H1 (cell line): ENCODE measurements at regions not wholly inside any gene's neighbourhood (a gene's known extent, or its start where the extent isn't known, plus 50 kb on each side); places are given as distances from the start of the nearest gene placed in this dataset.

Experiments
- CTCF ChIA-PET: fragments of 300-600 bp; sonication (Branson Sonifier 250); formaldehyde crosslinking; loops from one replicate; lab custom pipeline; 2021; ENCODE audit not compliant: partially characterized antibody; lab: Charles Lee
- POLR2A ChIA-PET: fragments of 300-600 bp; sonication (Branson Sonifier 250); formaldehyde crosslinking; loops from one replicate; lab custom pipeline; 2021; ENCODE audit warnings: inconsistent platforms; ENCODE audit not compliant: partially characterized antibody; lab: Charles Lee
- DNase-seq, 2 experiments: peaks; one replicate each; pipeline versions ENCODE4 v3.0.0 to v3.0.0-alpha.2; 2010 to 2022; ENCODE audit warnings: low spot score in 2 of 2, low read depth in 1 of 2, mixed read lengths in 1 of 2
- FAIRE-seq: peaks from 2 replicates; lab custom pipeline; 2011; peaks lifted over from hg19 to GRCh38; lab: Jason Lieb, UNC
- H2AFZ ChIP-seq: 2 replicates; pipeline ENCODE4 v1.8.1; 2012; ENCODE audit warnings: low read length, inconsistent platforms
- H2AK5ac ChIP-seq: 2 replicates; pipeline ENCODE4 v1.6.1; 2013; ENCODE audit warnings: low read depth, low read length
- H2BK120ac ChIP-seq: replicated peaks from 2 replicates; pipeline ENCODE3; 2013; ENCODE audit warnings: low read depth, low read length, inconsistent platforms
- H2BK12ac ChIP-seq: 2 replicates; pipeline ENCODE4 v1.6.1; 2013; ENCODE audit warnings: low read depth, low read length
- H2BK15ac ChIP-seq: 2 replicates; pipeline ENCODE4 v1.6.1; 2013; ENCODE audit warnings: low read length
- H2BK20ac ChIP-seq: 2 replicates; pipeline ENCODE4 v1.6.1; 2013; ENCODE audit warnings: low read length
- H2BK5ac ChIP-seq: 2 replicates; pipeline ENCODE4 v1.6.1; 2013; ENCODE audit warnings: low read depth, low read length
- H3K14ac ChIP-seq: 2 replicates; pipeline ENCODE4 v1.6.1; 2013; ENCODE audit warnings: inconsistent platforms; ENCODE audit not compliant: insufficient read length
- H3K18ac ChIP-seq: 2 replicates; pipeline ENCODE4 v1.6.1; 2013; ENCODE audit warnings: low read length; ENCODE audit errors: extremely low read depth
- H3K23ac ChIP-seq: 2 replicates; pipeline ENCODE4 v1.6.1; 2013; ENCODE audit warnings: inconsistent platforms; ENCODE audit not compliant: insufficient read length
- H3K23me2 ChIP-seq: 2 replicates; pipeline ENCODE4 v1.6.1; 2013; ENCODE audit warnings: low read depth, low read length
- H3K27ac ChIP-seq: 2 replicates; pipeline ENCODE4 v1.6.1; 2011; ENCODE audit warnings: low read depth, low read length, inconsistent platforms
- H3K27me3 ChIP-seq, 4 experiments: replicated peaks in 1 of 4; 1 replicate in 1 of 4; 2 replicates in 3 of 4; pipeline versions ENCODE4 v1.6.1 to v1.8.1; 2011 to 2013; ENCODE audit warnings: low read length in 3 of 4, mild to moderate bottlenecking in 3 of 4, inconsistent platforms in 2 of 4, mixed read lengths in 2 of 4, moderate library complexity in 1 of 4; ENCODE audit not compliant: control insufficient read depth in 3 of 4, insufficient read depth in 3 of 4; ENCODE audit errors: extremely low read depth in 1 of 4
- H3K36me3 ChIP-seq, 4 experiments: 2 replicates each; pipeline versions ENCODE4 v1.6.1 to v1.8.1; 2011 to 2013; ENCODE audit warnings: mild to moderate bottlenecking in 4 of 4, low read length in 3 of 4, moderate library complexity in 2 of 4, control low read depth in 1 of 4, inconsistent platforms in 1 of 4; ENCODE audit not compliant: insufficient read depth in 4 of 4, control insufficient read depth in 2 of 4
- H3K4ac ChIP-seq: replicated peaks from 2 replicates; pipeline ENCODE3; 2013; ENCODE audit warnings: low read length, low read depth, mixed read lengths, inconsistent platforms; ENCODE audit not compliant: insufficient read length
- H3K4me1 ChIP-seq, 4 experiments: replicated peaks in 1 of 4; 1 replicate in 1 of 4; 2 replicates in 3 of 4; pipeline versions ENCODE4 v1.6.1 to v1.8.1; 2011 to 2013; ENCODE audit warnings: low read length in 3 of 4, inconsistent platforms in 2 of 4, mixed read lengths in 1 of 4; ENCODE audit not compliant: insufficient read depth in 4 of 4, control insufficient read depth in 3 of 4
- H3K4me2 ChIP-seq, 2 experiments: 2 replicates each; pipeline versions ENCODE4 v1.6.1 to v1.8.1; 2011 to 2013; ENCODE audit warnings: low read depth in 2 of 2, low read length in 2 of 2, control low read depth in 1 of 2, inconsistent platforms in 1 of 2, mild to moderate bottlenecking in 1 of 2; ENCODE audit not compliant: insufficient read depth in 1 of 2
- H3K4me3 ChIP-seq, 4 experiments: fragments of 200-600, 300-600 bp in 1 of 4; sonication (generic), shearing (Covaris generic), sonication (Bioruptor Twin) in 1 of 4; 2 replicates each; pipeline versions ENCODE4 v1.5.1 to v1.8.1; 2011 to 2016; ENCODE audit warnings: low read length in 4 of 4, low read depth in 3 of 4, control low read depth in 2 of 4, inconsistent platforms in 2 of 4, mild to moderate bottlenecking in 2 of 4, mixed read lengths in 1 of 4, moderate library complexity in 1 of 4; ENCODE audit not compliant: insufficient read depth in 2 of 4; ENCODE audit errors: extremely low read depth in 1 of 4
- H3K56ac ChIP-seq: replicated peaks from 2 replicates; pipeline ENCODE3; 2013; ENCODE audit warnings: low read depth, mild to moderate bottlenecking, mixed read lengths, low read length, inconsistent platforms; ENCODE audit not compliant: insufficient read length
- H3K79me1 ChIP-seq: 2 replicates; pipeline ENCODE4 v1.6.1; 2013; ENCODE audit warnings: low read depth, low read length, control low read depth
- H3K79me2 ChIP-seq, 2 experiments: 2 replicates each; pipeline versions ENCODE4 v1.6.1 to v1.8.1; 2012 to 2013; ENCODE audit warnings: low read length in 2 of 2, mild to moderate bottlenecking in 2 of 2, inconsistent platforms in 1 of 2; ENCODE audit not compliant: insufficient read depth in 2 of 2, control insufficient read depth in 1 of 2
- H3K9ac ChIP-seq, 4 experiments: replicated peaks in 1 of 4; 1 replicate in 1 of 4; 2 replicates in 3 of 4; pipeline versions ENCODE4 v1.6.1 to v1.8.1; 2011 to 2013; ENCODE audit warnings: low read depth in 3 of 4, low read length in 3 of 4, control low read depth in 2 of 4, mild to moderate bottlenecking in 2 of 4, moderate library complexity in 2 of 4, inconsistent platforms in 1 of 4; ENCODE audit errors: extremely low read depth in 1 of 4
- H3K9me3 ChIP-seq, 2 experiments: 2 replicates each; pipeline versions ENCODE4 v1.6.1 to v1.8.1; 2012 to 2013; ENCODE audit warnings: mild to moderate bottlenecking in 2 of 2, moderate library complexity in 2 of 2, control low read depth in 1 of 2, inconsistent platforms in 1 of 2, low read depth in 1 of 2, low read length in 1 of 2, mixed read lengths in 1 of 2; ENCODE audit not compliant: insufficient read depth in 2 of 2
- H4K20me1 ChIP-seq, 2 experiments: replicated peaks in 1 of 2; 2 replicates each; pipeline versions ENCODE3 to v1.8.1; 2011 to 2013; ENCODE audit warnings: inconsistent platforms in 2 of 2, low read length in 2 of 2, mild to moderate bottlenecking in 1 of 2; ENCODE audit not compliant: insufficient read depth in 2 of 2, control insufficient read depth in 1 of 2
- H4K5ac ChIP-seq: 2 replicates; pipeline ENCODE4 v1.6.1; 2013; ENCODE audit warnings: low read length, low read depth, mixed read lengths, inconsistent platforms; ENCODE audit not compliant: insufficient read length
- H4K8ac ChIP-seq: 2 replicates; pipeline ENCODE4 v1.8.0; 2013; ENCODE audit warnings: mild to moderate bottlenecking, moderate library complexity, low read length, inconsistent platforms; ENCODE audit not compliant: insufficient read depth; ENCODE audit errors: extremely low read depth
- H4K91ac ChIP-seq: replicated peaks from 2 replicates; pipeline ENCODE3; 2013; ENCODE audit warnings: low read length, mixed read lengths, inconsistent platforms; ENCODE audit not compliant: insufficient read length
- ASH2L ChIP-seq: fragments of 200-600, 300-600 bp; sonication (generic); IDR thresholded peaks from one replicate; pipeline ENCODE4 v1.7.1; 2017; ENCODE audit warnings: low read length
- CHD2 ChIP-seq: IDR thresholded peaks from 2 replicates; pipeline ENCODE4 v1.6.1; 2012; ENCODE audit warnings: low read length, improper control_type of control experiment
- EZH2 ChIP-seq: fragments of 200-600 bp; sonication (generic); IDR thresholded peaks from 2 replicates; pipeline ENCODE4 v1.7.1; 2012; ENCODE audit warnings: low read depth, mild to moderate bottlenecking, moderate library complexity, low read length, inconsistent platforms; ENCODE audit not compliant: severe bottlenecking
- HDAC6 ChIP-seq: IDR thresholded peaks from one replicate; pipeline ENCODE4 v1.7.1; 2012; ENCODE audit warnings: low read depth, mild to moderate bottlenecking, inconsistent platforms, low read length, moderate library complexity
- KDM5A ChIP-seq: fragments of 200-600 bp; IDR thresholded peaks from 2 replicates; pipeline ENCODE4 v1.7.1; 2012; ENCODE audit warnings: mild to moderate bottlenecking, low read length, inconsistent platforms, mixed read lengths
- RNF2 ChIP-seq: fragments of 200-900, 300-1000 bp; sonication (generic); IDR thresholded peaks from 2 replicates; pipeline ENCODE4 v1.7.1; 2016; ENCODE audit warnings: borderline replicate concordance, low read depth, mild to moderate bottlenecking, antibody characterized with exemption, low read length; ENCODE audit not compliant: poor library complexity, severe bottlenecking; ENCODE audit errors: missing control alignments
- SP4 ChIP-seq: IDR thresholded peaks from 2 replicates; pipeline ENCODE4 v1.6.1; 2012; ENCODE audit warnings: low read length, inconsistent platforms
- USF2 ChIP-seq: IDR thresholded peaks from 2 replicates; pipeline ENCODE4 v1.6.1; 2011; ENCODE audit warnings: low read length, improper control_type of control experiment
- WGBS, 2 experiments: shearing (Covaris generic) in 1 of 2; methylation state at CpG; one replicate each; pipeline versions ENCODE4 v1.1.6 to v1.1.7; 2013 to 2015; ENCODE audit warnings: low lambda C conversion rate in 2 of 2, mixed read lengths in 2 of 2, inconsistent platforms in 1 of 2, low coverage in 1 of 2, missing lambda C conversion rate in 1 of 2; ENCODE audit not compliant: insufficient replicate concordance in 2 of 2, insufficient coverage in 1 of 2, insufficient read length in 1 of 2; ENCODE audit errors: extremely low coverage in 1 of 2, missing lambda C conversion rate in 1 of 2; 5-methylcytosine and 5-hydroxymethylcytosine counted together
- TF ChIP-seq, protein P1 (sequence below): IDR thresholded peaks from 2 replicates; pipeline ENCODE4 v1.6.1; 2011; ENCODE audit warnings: low read depth, mild to moderate bottlenecking, low read length; ENCODE audit not compliant: insufficient read depth
- TF ChIP-seq, protein P2 (sequence below): IDR thresholded peaks from 2 replicates; pipeline ENCODE4 v1.6.1; 2012; ENCODE audit warnings: low read length, inconsistent platforms

DNA sequence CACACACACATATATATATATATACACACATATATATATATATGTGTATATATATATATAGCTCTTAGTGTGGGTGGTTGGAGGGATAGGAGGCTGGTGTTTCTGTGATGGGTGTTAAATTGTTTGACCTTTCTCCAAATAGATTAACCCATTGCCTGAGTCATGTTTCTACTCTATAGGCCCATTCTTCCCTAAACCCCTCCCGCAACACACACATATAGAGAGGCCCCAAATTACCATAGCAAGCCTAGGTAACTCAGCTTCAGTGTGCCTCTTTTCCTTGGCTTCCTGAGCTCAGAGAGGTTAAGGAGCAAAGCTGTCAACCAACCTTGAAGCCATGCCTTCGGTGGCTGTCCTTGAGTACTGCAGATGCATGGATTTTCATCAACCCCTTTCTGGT lies 98.7 kb upstream of the ADO start:
- Histone ChIP-seq H3K79me1 (no peaks in the 10 kb centered on the region), H4K8ac (no peak overlapping the region), H3K23ac (no peak overlapping the region), H4K20me1 (no peaks in the 10 kb centered on the region), H3K4me2 (no peak overlapping the region), H3K27me3 (no peaks in the 10 kb centered on the region), H3K79me2 (no peaks in the 10 kb centered on the region), H3K36me3 (no peaks in the 10 kb centered on the region), H3K23me2 (no peaks in the 10 kb centered on the region), H2AK5ac (no peak overlapping the region), H3K56ac (no peak overlapping the region), H3K4me1 (no peaks in the 10 kb centered on the region), H3K9me3 (peaks cover 0 to 3% of the 10 kb centered on the region in 2 experiments; a peak in 1 of 4 replicates), H2AFZ (no peak overlapping the region), H4K5ac (no peak overlapping the region), H3K18ac (no peak overlapping the region), H2BK12ac (no peak overlapping the region), H3K4me3 (no peak overlapping the region), H3K4ac (no peak overlapping the region), H2BK20ac (no peak overlapping the region), H3K27ac (no peak overlapping the region), H3K9ac (no peak overlapping the region), H4K91ac (no peak overlapping the region), H2BK5ac (no peak overlapping the region), H3K14ac (no peak overlapping the region), H2BK120ac (no peak overlapping the region), H2BK15ac (no peak overlapping the region)
- no peak for TF ChIP-seq EZH2
- TF ChIP-seq HDAC6 = no peak
- TF ChIP-seq ASH2L = no peak
- TF ChIP-seq, protein P1, sequence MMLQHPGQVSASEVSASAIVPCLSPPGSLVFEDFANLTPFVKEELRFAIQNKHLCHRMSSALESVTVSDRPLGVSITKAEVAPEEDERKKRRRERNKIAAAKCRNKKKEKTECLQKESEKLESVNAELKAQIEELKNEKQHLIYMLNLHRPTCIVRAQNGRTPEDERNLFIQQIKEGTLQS = no peak
- TF ChIP-seq, protein P2, sequence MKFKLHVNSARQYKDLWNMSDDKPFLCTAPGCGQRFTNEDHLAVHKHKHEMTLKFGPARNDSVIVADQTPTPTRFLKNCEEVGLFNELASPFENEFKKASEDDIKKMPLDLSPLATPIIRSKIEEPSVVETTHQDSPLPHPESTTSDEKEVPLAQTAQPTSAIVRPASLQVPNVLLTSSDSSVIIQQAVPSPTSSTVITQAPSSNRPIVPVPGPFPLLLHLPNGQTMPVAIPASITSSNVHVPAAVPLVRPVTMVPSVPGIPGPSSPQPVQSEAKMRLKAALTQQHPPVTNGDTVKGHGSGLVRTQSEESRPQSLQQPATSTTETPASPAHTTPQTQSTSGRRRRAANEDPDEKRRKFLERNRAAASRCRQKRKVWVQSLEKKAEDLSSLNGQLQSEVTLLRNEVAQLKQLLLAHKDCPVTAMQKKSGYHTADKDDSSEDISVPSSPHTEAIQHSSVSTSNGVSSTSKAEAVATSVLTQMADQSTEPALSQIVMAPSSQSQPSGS = no peak
- TF ChIP-seq RNF2 = no peak
- no peak for TF ChIP-seq KDM5A
- TF ChIP-seq SP4 = no peak
- TF ChIP-seq CHD2 = no peak
- TF ChIP-seq USF2 = no peak
- 93% methylated on average over 2 of the region's 2 CpGs; no CpG with 5 or more reads in 1 of the 2 experiments for WGBS, 2 experiments
- no peak for DNase-seq
- ChIA-PET POLR2A (no interaction called here), CTCF (interaction anchor here (0.6 to 1.4 kb wide), 4 partner anchors 12 to 83 kb away, joined by 3 to 4 read pairs (median 3); no protein-coding TSS in a partner anchor)
- FAIRE-seq = no peak
